ENCODE measurements at regions not wholly inside any gene's neighbourhood (a gene's known extent, or its start where the extent isn't known, plus 50 kb on each side); places are given as distances from the start of the nearest gene placed in this dataset.

DNA sequence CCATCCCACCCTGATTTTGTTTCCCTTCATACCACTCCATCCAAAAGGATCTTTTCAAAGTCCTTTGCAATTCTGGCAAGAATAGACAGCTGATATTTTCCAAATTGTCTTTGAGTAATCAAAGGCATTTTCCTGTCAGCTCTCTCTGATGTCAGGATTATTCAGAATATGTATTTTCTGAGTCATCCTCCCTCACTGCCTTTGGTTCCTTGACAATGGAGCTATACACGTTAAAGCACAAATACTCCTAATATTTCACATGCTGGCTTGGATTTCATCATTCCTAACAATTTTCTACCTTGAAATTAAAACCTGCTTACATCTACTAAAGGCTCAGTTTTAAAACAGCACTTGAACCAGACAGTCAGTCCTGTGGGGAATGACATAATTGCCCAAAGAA lies 379.4 kb downstream of the GADD45G start:
- Histone ChIP-seq H2AFZ (ENCODE audit: low read length) (no peak overlapping the region), H3K79me2 (ENCODE audit: low read length) (no peaks in the 10 kb centered on the region), H4K20me1 (ENCODE audit: insufficient read depth, low read depth, low read length) (no peaks in the 10 kb centered on the region), H3K9me2 (replicated peaks; ENCODE audit: insufficient read depth, low read length) (no peaks in the 10 kb centered on the region), H3K4me1 (ENCODE audit: low read length) (no peaks in the 10 kb centered on the region), H3K27me3 (ENCODE audit: low read length) (no peaks in the 10 kb centered on the region), H3K9me3 (ENCODE audit: low read length) (no peaks in the 10 kb centered on the region), H3K4me2 (ENCODE audit: low read depth, low read length, poor library complexity, severe bottlenecking) (no peak overlapping the region), H3K4me3 (ENCODE audit: low read length) (no peak overlapping the region), H3K27ac (ENCODE audit: low read length) (no peak overlapping the region), H3K36me3 (ENCODE audit: insufficient read depth, low read length) (no peaks in the 10 kb centered on the region), H3K9ac (ENCODE audit: low read length) (no peak overlapping the region)
- no peak for DNase-seq

DNA sequence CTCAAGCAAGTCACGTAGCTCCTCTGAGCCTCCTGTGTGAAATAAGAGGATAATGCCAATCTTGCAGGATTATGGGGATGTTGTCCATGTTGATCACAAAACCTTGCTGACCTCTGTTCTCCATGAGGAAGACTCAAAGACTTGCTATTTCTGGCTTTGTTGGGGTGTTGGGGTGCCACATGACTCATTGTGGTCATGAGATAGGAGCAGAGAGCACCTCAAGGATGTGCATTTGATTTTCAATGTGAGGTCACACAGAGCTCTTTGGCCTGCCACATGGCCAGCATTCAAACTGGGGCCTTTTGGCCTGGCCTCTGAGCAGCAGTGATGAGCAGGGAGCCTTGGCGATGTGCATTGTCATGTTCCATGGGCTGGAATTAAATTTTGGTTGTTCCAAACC lies 380.3 kb downstream of the GADD45G start:
- H3K27me3 ChIP-seq (ENCODE audit: low read length) = no peaks in the 10 kb centered on the region
- H3K79me2 ChIP-seq (ENCODE audit: low read length) = no peaks in the 10 kb centered on the region
- no peaks in the 10 kb centered on the region for H3K36me3 ChIP-seq (ENCODE audit: insufficient read depth, low read length)
- H3K9me2 ChIP-seq (replicated peaks; ENCODE audit: insufficient read depth, low read length) = no peaks in the 10 kb centered on the region
- H3K9ac ChIP-seq (ENCODE audit: low read length) = no peak overlapping the region
- no peaks in the 10 kb centered on the region for H3K9me3 ChIP-seq (ENCODE audit: low read length)
- no peaks in the 10 kb centered on the region for H3K4me1 ChIP-seq (ENCODE audit: low read length)
- H3K27ac ChIP-seq (ENCODE audit: low read length) = no peak overlapping the region
- no peak overlapping the region for H2AFZ ChIP-seq (ENCODE audit: low read length)
- no peak overlapping the region for H3K4me2 ChIP-seq (ENCODE audit: low read depth, low read length, poor library complexity, severe bottlenecking)
- no peaks in the 10 kb centered on the region for H4K20me1 ChIP-seq (ENCODE audit: insufficient read depth, low read depth, low read length)
- DNase-seq = no peak
- H3K4me3 ChIP-seq (ENCODE audit: low read length) = no peak overlapping the region

DNA sequence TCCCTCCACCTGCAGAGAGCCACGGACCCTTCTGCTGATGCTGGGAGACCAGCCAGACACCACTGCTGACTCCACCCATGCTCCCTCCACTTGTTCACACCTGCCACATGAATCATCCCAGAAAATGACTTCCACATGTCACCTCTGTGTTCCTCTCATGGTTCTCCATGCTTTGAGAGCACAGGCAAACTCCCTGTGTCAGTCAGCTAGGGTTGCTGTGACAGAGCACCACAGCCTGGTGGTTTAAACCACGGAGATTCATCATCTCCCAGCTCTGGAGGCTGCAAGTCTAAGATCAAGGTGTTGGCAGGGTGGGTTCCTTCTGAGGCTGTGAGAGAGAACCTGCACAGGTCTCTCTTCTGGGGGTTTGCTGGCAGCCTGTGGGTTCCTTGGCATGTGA lies 381.4 kb downstream of the GADD45G start:
- Histone ChIP-seq H3K79me2 (ENCODE audit: low read length) (no peaks in the 10 kb centered on the region), H3K27ac (ENCODE audit: low read length) (no peak overlapping the region), H3K4me3 (ENCODE audit: low read length) (no peak overlapping the region), H3K36me3 (ENCODE audit: insufficient read depth, low read length) (no peaks in the 10 kb centered on the region), H3K9me2 (replicated peaks; ENCODE audit: insufficient read depth, low read length) (no peaks in the 10 kb centered on the region), H3K4me2 (ENCODE audit: low read depth, low read length, poor library complexity, severe bottlenecking) (no peak overlapping the region), H3K4me1 (ENCODE audit: low read length) (no peaks in the 10 kb centered on the region), H2AFZ (ENCODE audit: low read length) (no peak overlapping the region), H3K9me3 (ENCODE audit: low read length) (no peaks in the 10 kb centered on the region), H3K27me3 (ENCODE audit: low read length) (no peaks in the 10 kb centered on the region), H3K9ac (ENCODE audit: low read length) (no peak overlapping the region), H4K20me1 (ENCODE audit: insufficient read depth, low read depth, low read length) (no peaks in the 10 kb centered on the region)
- no peak for DNase-seq

DNA sequence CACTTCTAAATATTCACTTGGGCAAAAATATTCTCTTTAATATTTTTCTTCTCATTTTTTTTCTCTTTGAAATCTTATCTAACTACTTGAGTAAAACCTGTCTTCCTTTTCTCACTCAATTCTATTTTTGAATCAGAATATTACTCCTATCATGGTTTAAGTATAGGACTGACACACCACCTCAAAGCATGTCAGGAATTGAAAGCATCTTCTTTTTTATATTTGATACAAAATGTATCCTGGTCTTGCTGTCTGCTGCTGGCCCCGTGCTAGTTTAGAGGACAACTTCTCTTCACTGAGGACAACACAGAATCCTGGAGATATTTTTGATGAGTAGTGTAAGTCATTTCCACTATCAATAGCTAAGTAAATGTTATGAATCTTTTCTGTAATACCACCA lies 383.6 kb downstream of the GADD45G start:
- Histone ChIP-seq H3K79me2 (ENCODE audit: low read length) (no peaks in the 10 kb centered on the region), H3K36me3 (ENCODE audit: insufficient read depth, low read length) (no peaks in the 10 kb centered on the region), H3K9me2 (replicated peaks; ENCODE audit: insufficient read depth, low read length) (no peaks in the 10 kb centered on the region), H4K20me1 (ENCODE audit: insufficient read depth, low read depth, low read length) (no peaks in the 10 kb centered on the region), H3K27ac (ENCODE audit: low read length) (no peak overlapping the region), H3K4me1 (ENCODE audit: low read length) (no peaks in the 10 kb centered on the region), H2AFZ (ENCODE audit: low read length) (no peak overlapping the region), H3K4me2 (ENCODE audit: low read depth, low read length, poor library complexity, severe bottlenecking) (no peak overlapping the region), H3K27me3 (ENCODE audit: low read length) (no peaks in the 10 kb centered on the region), H3K9me3 (ENCODE audit: low read length) (no peaks in the 10 kb centered on the region), H3K4me3 (ENCODE audit: low read length) (no peak overlapping the region), H3K9ac (ENCODE audit: low read length) (no peak overlapping the region)
- no peak for DNase-seq

DNA sequence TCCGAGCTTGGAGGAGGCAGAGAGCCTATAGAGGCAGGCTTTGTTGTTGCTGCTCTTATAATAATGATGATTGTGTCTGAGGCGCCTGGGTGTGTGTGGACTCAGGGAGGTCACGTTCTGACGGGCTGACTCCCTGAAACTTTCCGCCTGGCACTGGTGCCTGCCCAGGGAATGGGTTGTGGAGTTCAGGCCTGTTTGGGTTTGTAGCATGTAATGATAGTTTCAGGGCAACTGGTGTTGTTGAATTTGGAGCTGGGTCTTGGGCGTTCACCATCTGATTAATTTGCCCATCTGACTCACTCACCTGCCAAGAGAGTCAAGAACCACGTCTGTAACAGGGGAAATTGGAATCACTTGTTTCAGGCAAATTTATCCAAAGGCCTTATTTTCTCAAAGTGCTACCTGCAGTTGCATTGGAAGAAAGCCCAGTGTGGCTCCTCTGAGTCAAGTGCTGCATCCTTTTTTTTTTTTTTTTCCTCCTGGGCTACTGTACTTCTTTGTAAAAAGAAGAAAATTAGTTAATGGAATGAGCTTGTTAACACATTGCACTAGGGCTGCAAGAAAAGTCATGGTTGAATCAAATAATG lies 386.5 kb downstream of the GADD45G start:
- Histone ChIP-seq H3K4me1 (ENCODE audit: low read length) (no peaks in the 10 kb centered on the region), H3K36me3 (ENCODE audit: insufficient read depth, low read length) (no peaks in the 10 kb centered on the region), H3K9me2 (replicated peaks; ENCODE audit: insufficient read depth, low read length) (no peaks in the 10 kb centered on the region), H3K4me3 (ENCODE audit: low read length) (no peak overlapping the region), H2AFZ (ENCODE audit: low read length) (no peak overlapping the region), H3K4me2 (ENCODE audit: low read depth, low read length, poor library complexity, severe bottlenecking) (no peak overlapping the region), H3K9me3 (ENCODE audit: low read length) (no peaks in the 10 kb centered on the region), H3K79me2 (ENCODE audit: low read length) (no peaks in the 10 kb centered on the region), H3K27me3 (ENCODE audit: low read length) (no peaks in the 10 kb centered on the region), H3K9ac (ENCODE audit: low read length) (no peak overlapping the region), H3K27ac (ENCODE audit: low read length) (no peak overlapping the region), H4K20me1 (ENCODE audit: insufficient read depth, low read depth, low read length) (no peaks in the 10 kb centered on the region)
- no peak for DNase-seq

DNA sequence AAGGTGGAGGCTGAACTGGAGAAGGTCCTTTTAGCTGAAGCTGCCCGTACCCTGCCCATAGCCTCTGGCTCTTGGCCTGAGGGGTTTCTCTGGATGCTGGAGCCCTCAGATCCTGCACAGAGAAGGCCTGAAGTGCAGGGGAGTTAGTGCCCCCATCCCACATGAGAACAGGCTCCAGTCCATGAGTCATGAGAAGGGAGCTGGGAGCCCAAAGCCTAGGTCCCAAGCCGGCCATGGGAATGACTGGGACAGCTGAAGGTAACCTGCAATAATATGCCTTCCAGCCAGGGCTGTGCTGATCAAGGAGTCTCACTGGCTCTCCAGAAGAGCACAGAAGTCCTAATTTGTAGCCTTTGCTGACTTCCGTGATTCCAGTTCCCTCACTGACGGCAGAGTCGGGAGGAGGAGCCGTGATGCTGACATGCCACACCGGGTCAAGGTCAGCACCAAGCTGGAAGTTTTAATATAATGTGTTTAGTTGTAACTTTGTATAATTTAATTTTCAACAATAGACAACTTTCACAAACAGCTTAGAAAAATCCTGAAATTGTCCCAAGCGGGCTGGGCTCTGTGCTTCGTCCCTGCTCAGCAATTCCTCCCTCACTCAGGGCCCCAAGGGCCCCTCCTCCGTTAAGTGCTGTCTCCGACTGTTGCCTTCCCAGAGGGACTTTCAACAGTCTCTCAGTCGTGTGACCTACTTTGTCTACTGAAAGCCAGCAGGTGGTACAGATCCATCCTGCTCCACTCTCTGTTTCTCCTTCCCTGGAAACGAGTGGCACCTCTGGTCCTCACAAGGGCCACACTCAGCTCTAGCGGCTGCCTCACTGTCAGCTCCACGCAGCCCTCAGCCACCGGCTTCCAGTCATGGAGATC lies 387.8 kb downstream of the GADD45G start:
- no peak overlapping the region for H3K9ac ChIP-seq (ENCODE audit: low read length)
- no peaks in the 10 kb centered on the region for H3K4me1 ChIP-seq (ENCODE audit: low read length)
- H3K79me2 ChIP-seq (ENCODE audit: low read length) = no peaks in the 10 kb centered on the region
- no peak overlapping the region for H3K27ac ChIP-seq (ENCODE audit: low read length)
- no peaks in the 10 kb centered on the region for H3K9me2 ChIP-seq (replicated peaks; ENCODE audit: insufficient read depth, low read length)
- H3K36me3 ChIP-seq (ENCODE audit: insufficient read depth, low read length) = no peaks in the 10 kb centered on the region
- H2AFZ ChIP-seq (ENCODE audit: low read length) = no peak overlapping the region
- no peak overlapping the region for H3K4me3 ChIP-seq (ENCODE audit: low read length)
- H3K4me2 ChIP-seq (ENCODE audit: low read depth, low read length, poor library complexity, severe bottlenecking) = no peak overlapping the region
- DNase-seq = no peak
- H3K9me3 ChIP-seq (ENCODE audit: low read length) = no peaks in the 10 kb centered on the region
- no peaks in the 10 kb centered on the region for H3K27me3 ChIP-seq (ENCODE audit: low read length)
- H4K20me1 ChIP-seq (ENCODE audit: insufficient read depth, low read depth, low read length) = no peaks in the 10 kb centered on the region

DNA sequence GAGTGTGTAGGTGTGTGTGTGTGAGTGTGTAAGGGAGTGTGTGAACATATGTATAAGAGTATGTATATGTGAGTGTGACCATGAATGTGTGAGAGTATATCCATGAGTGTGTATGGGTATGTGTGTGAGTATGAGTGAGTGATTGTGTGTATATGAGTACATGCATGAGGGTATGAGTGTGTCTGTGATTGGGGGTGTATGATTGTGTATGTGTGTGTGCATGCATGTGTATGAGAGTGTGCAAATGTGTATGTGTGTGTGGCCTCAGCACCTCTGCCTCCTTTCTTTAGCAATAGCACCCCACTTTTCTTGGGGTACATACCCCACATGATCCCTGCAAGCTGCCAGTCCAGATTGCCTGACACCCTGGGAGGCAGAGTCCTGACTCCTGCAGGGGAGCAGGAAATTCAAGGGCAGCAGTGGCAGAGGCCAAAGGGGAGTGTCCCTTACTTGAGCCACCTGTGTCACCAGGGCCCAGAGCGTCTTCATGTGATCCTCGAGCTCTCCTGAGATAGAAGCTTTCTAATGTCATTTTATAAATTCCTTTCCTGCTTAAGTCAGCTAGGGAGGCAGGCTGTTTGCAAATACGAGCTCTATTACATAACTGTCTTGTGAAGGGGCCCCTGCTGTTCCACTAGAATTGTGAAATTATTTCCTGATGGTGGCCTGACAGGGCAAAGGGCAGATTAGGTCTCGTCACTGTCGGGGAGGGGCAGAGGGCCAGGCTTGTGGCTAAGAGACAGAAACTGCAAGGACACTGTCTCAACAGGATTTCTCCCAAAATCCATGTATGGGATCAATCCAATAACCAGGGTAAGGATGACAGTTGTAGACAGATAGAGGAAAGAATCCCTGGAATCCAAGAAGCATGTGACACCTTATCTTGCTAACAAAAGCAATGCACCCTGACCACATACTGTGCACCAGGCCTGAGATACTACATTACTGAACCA lies 389.1 kb downstream of the GADD45G start:
- Histone ChIP-seq H3K4me3 (ENCODE audit: low read length) (no peak overlapping the region), H3K9me3 (ENCODE audit: low read length) (no peaks in the 10 kb centered on the region), H3K27me3 (ENCODE audit: low read length) (no peaks in the 10 kb centered on the region), H3K4me1 (ENCODE audit: low read length) (no peaks in the 10 kb centered on the region), H3K27ac (ENCODE audit: low read length) (no peak overlapping the region), H3K36me3 (ENCODE audit: insufficient read depth, low read length) (no peaks in the 10 kb centered on the region), H3K4me2 (ENCODE audit: low read depth, low read length, poor library complexity, severe bottlenecking) (no peak overlapping the region), H2AFZ (ENCODE audit: low read length) (no peak overlapping the region), H3K79me2 (ENCODE audit: low read length) (no peaks in the 10 kb centered on the region), H3K9me2 (replicated peaks; ENCODE audit: insufficient read depth, low read length) (no peaks in the 10 kb centered on the region), H3K9ac (ENCODE audit: low read length) (no peak overlapping the region), H4K20me1 (ENCODE audit: insufficient read depth, low read depth, low read length) (no peaks in the 10 kb centered on the region)
- no peak for DNase-seq

DNA sequence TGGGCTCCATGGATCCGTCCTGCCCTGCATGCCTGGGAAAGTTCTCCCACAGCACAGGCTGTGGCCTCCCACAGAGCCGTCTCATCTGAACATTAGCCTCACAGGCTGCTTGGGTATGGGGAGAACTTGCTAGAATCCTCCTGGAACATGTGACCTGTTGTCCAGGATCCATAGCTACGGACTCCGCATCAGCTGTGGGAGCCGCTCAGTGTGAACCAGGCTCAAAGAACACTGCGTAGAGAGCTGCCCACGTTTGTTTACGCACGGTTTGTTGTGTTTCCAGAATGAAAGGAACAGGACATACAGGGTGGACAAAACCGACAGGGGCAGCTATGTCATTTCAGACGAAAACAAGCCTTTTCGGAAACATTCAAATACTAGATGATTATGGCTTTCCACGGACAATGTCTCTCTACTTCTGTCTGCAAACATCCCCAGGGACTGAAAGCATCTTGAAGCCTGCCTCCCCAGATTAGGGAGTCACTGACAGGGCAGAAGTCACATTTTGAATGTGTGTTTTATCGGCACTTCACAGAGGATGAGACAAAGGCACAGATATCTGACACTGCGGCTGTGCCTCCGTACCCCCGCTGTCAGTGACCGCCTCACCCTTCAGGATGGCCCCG lies 390.3 kb downstream of the GADD45G start:
- Histone ChIP-seq H3K79me2 (ENCODE audit: low read length) (no peaks in the 10 kb centered on the region), H2AFZ (ENCODE audit: low read length) (no peak overlapping the region), H3K27me3 (ENCODE audit: low read length) (no peaks in the 10 kb centered on the region), H3K9ac (ENCODE audit: low read length) (no peak overlapping the region), H3K36me3 (ENCODE audit: insufficient read depth, low read length) (no peaks in the 10 kb centered on the region), H3K27ac (ENCODE audit: low read length) (no peak overlapping the region), H3K4me2 (ENCODE audit: low read depth, low read length, poor library complexity, severe bottlenecking) (no peak overlapping the region), H4K20me1 (ENCODE audit: insufficient read depth, low read depth, low read length) (no peaks in the 10 kb centered on the region), H3K9me3 (ENCODE audit: low read length) (no peaks in the 10 kb centered on the region), H3K9me2 (replicated peaks; ENCODE audit: insufficient read depth, low read length) (no peaks in the 10 kb centered on the region), H3K4me3 (ENCODE audit: low read length) (no peak overlapping the region), H3K4me1 (ENCODE audit: low read length) (no peaks in the 10 kb centered on the region)
- no peak for DNase-seq

All from Karpas-422 (cell line).